ENCODE measurements at regions not wholly inside any gene's neighbourhood (a gene's known extent, or its start where the extent isn't known, plus 50 kb on each side); places are given as distances from the start of the nearest gene placed in this dataset.
"Not testable (repeated sequence)": the region's sequence is repeated elsewhere in the genome, so short reads cannot be mapped to it uniquely, and the experiment has no call there.

DNA sequence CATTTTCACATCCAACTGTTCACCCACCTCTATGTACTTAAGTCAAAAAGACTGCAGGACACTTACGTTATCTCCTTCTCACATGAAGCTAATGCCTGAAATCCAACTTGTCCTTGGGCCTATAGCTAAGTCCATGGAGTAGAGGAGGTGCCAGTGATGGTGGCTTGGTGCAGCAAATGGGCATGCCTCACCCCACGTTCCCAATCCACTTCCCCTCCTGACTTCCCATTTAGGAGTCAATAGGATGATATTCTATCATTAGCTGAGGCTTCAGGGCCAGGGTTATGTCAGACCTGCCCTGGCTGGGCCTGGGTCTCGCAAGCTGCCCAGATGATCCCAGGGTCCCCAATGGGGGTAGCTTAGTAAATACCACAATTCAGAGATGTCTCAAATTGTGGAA, 410.4 kb downstream of the MAFB start:
- 89% methylated on average over 2 of the region's 3 CpGs for WGBS
- Histone ChIP-seq H3K9me3 (ENCODE audit: insufficient read depth, low read depth, low read length) (no peaks in the 10 kb centered on the region), H3K9ac (ENCODE audit: low read depth, low read length) (no peak overlapping the region), H3K4me3 (ENCODE audit: low read length) (no peak overlapping the region), H3K4me1 (ENCODE audit: insufficient read depth, low read length) (peaks cover 49% of the 10 kb centered on the region), H3K27ac (ENCODE audit: low read depth, low read length) (peak overlapping the region; percentile 7; the same call in 1 of the 2 replicates), H3K27me3 (ENCODE audit: insufficient read depth, low read length) (no peaks in the 10 kb centered on the region), H3K36me3 (ENCODE audit: insufficient read depth, low read length) (peaks cover 14% of the 10 kb centered on the region)

DNA sequence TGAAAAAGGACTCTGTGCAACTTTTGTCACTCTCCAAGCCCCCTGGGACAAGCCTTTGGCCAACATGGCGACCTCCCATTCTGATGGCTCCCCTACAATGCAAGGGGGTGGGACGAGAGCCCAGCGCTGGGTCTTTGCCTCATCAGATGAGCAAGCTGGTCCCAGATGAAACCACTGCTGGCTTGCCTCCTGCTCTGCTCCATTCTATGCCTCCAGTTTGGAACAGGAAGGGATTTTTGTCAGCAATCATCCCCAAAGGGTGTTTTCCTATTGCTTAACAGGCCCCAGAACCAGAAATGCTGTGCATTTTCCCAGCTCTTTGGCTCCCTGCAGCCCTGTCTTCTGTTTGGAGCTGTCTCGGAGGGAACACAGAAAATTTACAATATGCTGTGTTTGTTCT, 412.7 kb downstream of the MAFB start:
- Histone ChIP-seq H3K4me1 (ENCODE audit: insufficient read depth, low read length) (peaks cover 49% of the 10 kb centered on the region), H3K27me3 (ENCODE audit: insufficient read depth, low read length) (no peaks in the 10 kb centered on the region), H3K36me3 (ENCODE audit: insufficient read depth, low read length) (peaks cover 17% of the 10 kb centered on the region), H3K4me3 (ENCODE audit: low read length) (no peak overlapping the region), H3K9me3 (ENCODE audit: insufficient read depth, low read depth, low read length) (no peaks in the 10 kb centered on the region), H3K27ac (ENCODE audit: low read depth, low read length) (peak overlapping the region; percentile 39), H3K9ac (ENCODE audit: low read depth, low read length) (no peak overlapping the region)
- WGBS = 80% methylated on average over 4 of the region's 4 CpGs

DNA sequence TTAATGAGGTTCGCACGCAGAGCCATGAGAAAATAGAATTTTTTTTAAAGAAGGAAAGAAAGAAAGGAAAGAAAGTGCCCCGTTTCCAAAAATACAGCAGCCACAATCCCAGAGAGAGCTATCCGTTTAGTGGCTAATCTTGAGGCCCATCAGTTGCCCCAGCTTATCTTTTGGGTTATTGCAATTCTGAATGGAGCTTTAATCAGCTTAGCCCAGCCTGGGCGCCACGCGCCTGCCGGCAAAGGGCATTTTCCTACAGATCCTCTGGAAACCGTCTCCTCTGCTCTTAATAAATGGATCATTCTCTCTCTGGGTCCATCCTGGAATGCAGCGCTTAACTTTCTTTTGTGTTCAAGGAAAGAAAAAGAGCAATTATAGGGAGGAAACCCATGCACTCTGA, 413.3 kb downstream of the MAFB start:
- Histone ChIP-seq H3K9ac (ENCODE audit: low read depth, low read length) (no peak overlapping the region), H3K4me1 (ENCODE audit: insufficient read depth, low read length) (peaks cover 49% of the 10 kb centered on the region), H3K27ac (ENCODE audit: low read depth, low read length) (peak overlapping the region; percentile 39), H3K4me3 (ENCODE audit: low read length) (peak overlapping the region; percentile 47; the same call in 1 of the 2 replicates), H3K9me3 (ENCODE audit: insufficient read depth, low read depth, low read length) (no peaks in the 10 kb centered on the region), H3K36me3 (ENCODE audit: insufficient read depth, low read length) (peaks cover 17% of the 10 kb centered on the region), H3K27me3 (ENCODE audit: insufficient read depth, low read length) (no peaks in the 10 kb centered on the region)
- WGBS = 83% methylated on average over 10 of the region's 10 CpGs

DNA sequence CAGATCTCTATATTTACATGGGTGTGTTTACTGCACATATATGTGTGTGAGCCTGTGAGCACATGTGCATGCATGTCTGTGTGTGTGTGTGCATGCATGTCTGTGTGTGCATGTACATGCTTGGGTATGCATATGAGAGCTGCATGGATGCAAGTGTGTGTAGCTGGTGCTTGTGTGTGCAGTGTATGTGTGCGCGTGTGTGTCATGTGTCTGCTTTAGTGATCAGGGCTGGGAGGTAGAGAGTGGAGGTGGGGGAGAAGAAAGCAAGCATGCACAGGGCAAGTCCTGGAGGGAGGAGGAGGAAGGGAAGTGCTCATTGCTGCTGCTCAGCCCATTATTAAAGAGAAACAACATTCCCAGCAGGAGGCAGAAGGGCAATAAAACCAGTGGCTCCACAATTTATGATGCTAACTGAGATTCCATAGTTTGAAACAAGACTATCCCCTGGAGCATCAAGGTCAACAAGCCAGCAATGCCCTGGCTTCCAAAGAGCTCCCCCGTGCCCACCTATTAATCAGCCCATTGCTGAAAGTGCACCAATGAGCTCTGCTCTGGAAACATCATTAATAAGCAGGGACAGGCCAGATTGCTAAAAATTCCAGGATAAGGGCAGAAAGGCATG, 414.0 kb downstream of the MAFB start:
- H3K9ac ChIP-seq (ENCODE audit: low read depth, low read length) = peak overlapping the region; percentile 61
- no peaks in the 10 kb centered on the region for H3K27me3 ChIP-seq (ENCODE audit: insufficient read depth, low read length)
- H3K27ac ChIP-seq (ENCODE audit: low read depth, low read length) = peak overlapping the region; percentile 80
- peaks cover 17% of the 10 kb centered on the region for H3K36me3 ChIP-seq (ENCODE audit: insufficient read depth, low read length)
- 36% methylated on average over 3 of the region's 3 CpGs for WGBS
- H3K4me1 ChIP-seq (ENCODE audit: insufficient read depth, low read length) = peaks cover 49% of the 10 kb centered on the region
- peak overlapping the region; percentile 47 for H3K4me3 ChIP-seq (ENCODE audit: low read length)
- no peaks in the 10 kb centered on the region for H3K9me3 ChIP-seq (ENCODE audit: insufficient read depth, low read depth, low read length)

DNA sequence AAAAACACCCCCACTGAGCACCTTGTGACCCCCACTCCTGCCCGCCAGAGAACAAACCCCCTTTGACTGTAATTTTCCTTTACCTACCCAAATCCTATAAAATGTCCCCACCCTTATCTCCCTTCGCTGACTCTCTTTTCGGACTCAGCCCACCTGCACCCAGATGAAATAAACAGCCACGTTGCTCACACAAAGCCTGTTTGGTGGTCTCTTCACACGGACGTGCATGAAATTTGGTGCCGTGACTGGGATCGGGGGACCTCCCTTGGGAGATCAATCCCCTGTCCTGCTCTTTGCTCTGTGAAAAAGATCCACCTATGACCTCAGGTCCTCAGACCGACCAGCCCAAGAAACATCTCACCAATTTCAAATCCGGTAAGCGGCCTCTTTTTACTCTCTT, 419.8 kb downstream of the MAFB start:
- 12% methylated on average over 11 of the region's 11 CpGs for WGBS
- not testable (repeated sequence) for H3K9me3 ChIP-seq (ENCODE audit: insufficient read depth, low read depth, low read length); H3K27me3 ChIP-seq (ENCODE audit: insufficient read depth, low read length); H3K36me3 ChIP-seq (ENCODE audit: insufficient read depth, low read length)
- peaks cover 18% of the 10 kb centered on the region for H3K4me1 ChIP-seq (ENCODE audit: insufficient read depth, low read length)
- H3K4me3 ChIP-seq (ENCODE audit: low read length) = peak overlapping the region; percentile 66
- H3K27ac ChIP-seq (ENCODE audit: low read depth, low read length) = peak overlapping the region; percentile 71; the same call in 1 of the 2 replicates
- peak overlapping the region; percentile 78 for H3K9ac ChIP-seq (ENCODE audit: low read depth, low read length)

DNA sequence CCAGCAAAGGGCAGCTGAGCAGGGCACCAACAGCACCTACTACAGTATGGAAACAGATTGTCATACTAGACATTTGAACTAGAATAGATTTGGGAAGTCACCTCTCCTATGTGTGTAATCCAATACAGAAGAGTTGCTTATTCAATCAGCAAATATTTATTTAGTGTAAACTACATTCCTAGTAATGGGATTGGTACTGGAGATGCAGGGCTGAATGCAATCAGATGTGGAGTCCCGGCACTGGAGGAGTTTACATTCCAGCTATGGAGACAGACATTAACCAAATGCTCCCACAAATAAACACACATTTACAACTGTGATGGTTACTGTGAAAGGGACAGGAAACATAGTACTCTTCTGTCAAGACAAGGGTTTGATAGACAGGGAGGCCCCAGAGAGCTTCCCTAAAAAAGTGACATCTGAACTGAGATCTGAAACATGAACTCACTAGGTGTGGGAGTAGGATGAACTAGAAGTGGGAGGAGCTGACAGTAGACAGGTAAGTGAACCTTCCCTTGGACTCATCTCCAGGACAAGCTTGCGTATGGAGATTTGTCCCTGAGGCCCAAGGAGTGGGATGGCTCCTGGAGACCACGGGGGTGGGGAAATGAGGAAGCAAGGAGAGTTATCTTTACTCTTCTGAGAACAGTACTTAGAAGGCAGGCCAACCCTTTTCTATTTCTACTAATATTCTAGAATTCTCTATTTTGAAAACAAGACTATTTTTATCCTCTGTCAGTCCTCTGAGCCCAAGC, 420.5 kb downstream of the MAFB start:
- peaks cover 18% of the 10 kb centered on the region for H3K4me1 ChIP-seq (ENCODE audit: insufficient read depth, low read length)
- H3K27me3 ChIP-seq (ENCODE audit: insufficient read depth, low read length) = no peaks in the 10 kb centered on the region
- H3K9ac ChIP-seq (ENCODE audit: low read depth, low read length) = peak overlapping the region; percentile 10; the same call in 1 of the 2 replicates
- H3K27ac ChIP-seq (ENCODE audit: low read depth, low read length) = peak overlapping the region; percentile 80; the same call in 1 of the 2 replicates
- WGBS = 28% methylated on average over 1 of the region's 3 CpGs
- H3K36me3 ChIP-seq (ENCODE audit: insufficient read depth, low read length) = peaks cover 3% of the 10 kb centered on the region; the same call in 1 of the 2 replicates
- peak overlapping the region; percentile 38 for H3K4me3 ChIP-seq (ENCODE audit: low read length)
- no peaks in the 10 kb centered on the region for H3K9me3 ChIP-seq (ENCODE audit: insufficient read depth, low read depth, low read length)

DNA sequence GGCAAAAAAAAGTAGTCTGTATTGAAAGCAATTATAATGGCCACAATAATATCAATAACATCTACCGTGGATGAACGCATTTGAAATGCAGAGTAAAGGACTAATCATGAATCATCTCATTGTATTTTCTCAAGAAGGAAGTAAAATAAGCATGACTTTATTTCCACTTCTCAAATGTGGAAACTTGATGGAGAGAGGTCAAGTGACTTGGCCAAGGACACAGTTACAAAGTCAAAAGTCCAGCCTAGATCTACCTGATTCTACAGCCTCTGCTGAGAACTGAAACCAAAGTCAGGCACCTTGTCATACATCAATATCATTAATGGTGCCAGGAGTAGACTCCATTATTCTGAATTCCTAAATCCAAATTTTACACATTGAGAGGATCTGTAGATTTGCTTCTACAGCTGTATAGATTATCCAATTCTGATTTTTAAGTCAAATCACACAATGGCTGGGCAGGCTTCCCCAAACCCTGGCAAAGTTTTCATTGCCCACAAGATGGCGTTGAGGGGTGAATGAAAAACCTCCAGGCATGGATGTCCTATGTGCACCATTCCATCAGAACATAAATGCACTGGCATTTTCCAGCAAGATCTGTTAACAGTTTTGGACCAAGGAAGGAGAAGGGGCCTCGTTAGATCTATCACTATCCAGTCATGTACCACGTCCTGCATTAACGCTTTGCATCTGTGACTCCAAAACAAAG, 423.1 kb downstream of the MAFB start:
- H3K4me1 ChIP-seq (ENCODE audit: insufficient read depth, low read length) = peaks cover 21% of the 10 kb centered on the region
- no peaks in the 10 kb centered on the region for H3K9me3 ChIP-seq (ENCODE audit: insufficient read depth, low read depth, low read length)
- 78% methylated on average over 5 of the region's 6 CpGs for WGBS
- no peaks in the 10 kb centered on the region for H3K27me3 ChIP-seq (ENCODE audit: insufficient read depth, low read length)
- H3K9ac ChIP-seq (ENCODE audit: low read depth, low read length) = no peak overlapping the region
- no peak overlapping the region for H3K4me3 ChIP-seq (ENCODE audit: low read length)
- H3K36me3 ChIP-seq (ENCODE audit: insufficient read depth, low read length) = no peaks in the 10 kb centered on the region
- H3K27ac ChIP-seq (ENCODE audit: low read depth, low read length) = no peak overlapping the region

DNA sequence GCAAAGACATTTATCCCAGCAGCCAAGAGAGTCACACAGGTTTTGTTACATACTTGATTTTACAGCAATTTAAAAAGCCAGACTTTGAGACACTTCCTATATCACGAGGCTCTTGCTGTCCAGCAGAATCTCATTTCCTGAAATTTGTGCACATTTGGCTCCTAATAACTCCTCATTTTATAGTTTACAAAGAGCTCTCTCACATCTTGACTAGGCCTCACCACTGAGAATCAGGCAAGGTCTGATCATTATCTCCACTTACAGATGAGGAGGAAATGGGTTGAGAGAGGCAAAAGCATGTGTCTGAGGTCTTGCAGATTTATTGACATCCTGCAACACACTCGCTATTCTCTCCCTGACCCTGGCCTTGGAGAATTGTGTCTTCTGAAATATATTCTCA, 426.8 kb downstream of the MAFB start:
- H3K4me3 ChIP-seq (ENCODE audit: low read length) = no peak overlapping the region
- H3K27ac ChIP-seq (ENCODE audit: low read depth, low read length) = no peak overlapping the region
- no peaks in the 10 kb centered on the region for H3K36me3 ChIP-seq (ENCODE audit: insufficient read depth, low read length)
- H3K27me3 ChIP-seq (ENCODE audit: insufficient read depth, low read length) = no peaks in the 10 kb centered on the region
- H3K9ac ChIP-seq (ENCODE audit: low read depth, low read length) = no peak overlapping the region
- H3K9me3 ChIP-seq (ENCODE audit: insufficient read depth, low read depth, low read length) = no peaks in the 10 kb centered on the region
- peaks cover 13% of the 10 kb centered on the region for H3K4me1 ChIP-seq (ENCODE audit: insufficient read depth, low read length)
- whole genome bisulfite sequencing = 84% methylated on average over 2 of the region's 2 CpGs

DNA sequence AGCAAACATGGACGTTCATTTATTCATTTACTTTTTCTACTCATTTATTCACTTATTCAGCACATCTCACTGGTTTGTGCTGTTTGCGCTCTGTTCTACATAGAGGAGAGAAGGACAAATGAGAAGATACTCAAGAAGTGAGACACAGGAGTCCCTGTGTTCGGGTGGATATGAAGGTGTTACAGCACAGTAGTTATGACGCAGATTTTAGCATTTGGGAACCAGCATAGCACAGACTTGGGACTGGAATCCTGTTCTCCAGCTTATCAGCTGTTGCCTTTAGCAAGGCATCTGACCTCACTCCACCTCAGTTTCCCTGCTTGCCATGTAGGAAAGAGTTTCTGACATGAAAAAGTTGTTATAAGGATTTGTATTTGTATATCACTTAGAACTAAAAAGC, 430.1 kb downstream of the MAFB start:
- Histone ChIP-seq H3K27me3 (ENCODE audit: insufficient read depth, low read length) (no peaks in the 10 kb centered on the region), H3K4me3 (ENCODE audit: low read length) (no peak overlapping the region), H3K4me1 (ENCODE audit: insufficient read depth, low read length) (peaks cover 3% of the 10 kb centered on the region; the same call in 1 of the 2 replicates), H3K27ac (ENCODE audit: low read depth, low read length) (no peak overlapping the region), H3K9me3 (ENCODE audit: insufficient read depth, low read depth, low read length) (no peaks in the 10 kb centered on the region), H3K36me3 (ENCODE audit: insufficient read depth, low read length) (no peaks in the 10 kb centered on the region), H3K9ac (ENCODE audit: low read depth, low read length) (no peak overlapping the region)
- WGBS = 84% methylated on average over 4 of the region's 4 CpGs

DNA sequence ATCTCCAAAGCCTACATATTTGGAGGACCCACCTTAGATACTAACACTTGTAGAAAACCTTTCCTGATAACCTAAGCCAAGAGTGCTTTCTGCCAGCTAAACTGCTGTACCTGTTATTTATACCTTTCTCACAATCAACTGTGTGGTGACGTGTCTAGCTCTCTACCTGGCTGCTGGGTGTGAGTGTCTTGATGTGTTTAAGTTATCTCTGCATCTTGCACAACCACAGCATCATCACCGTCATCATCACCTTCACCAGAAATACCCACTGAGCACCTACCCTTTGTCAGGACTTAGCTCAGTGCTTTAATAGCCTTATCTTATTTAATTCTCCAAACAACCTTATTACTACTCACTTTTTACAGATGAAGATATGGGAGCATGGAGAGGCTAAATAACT, 431.3 kb downstream of the MAFB start:
- Histone ChIP-seq H3K27ac (ENCODE audit: low read depth, low read length) (no peak overlapping the region), H3K36me3 (ENCODE audit: insufficient read depth, low read length) (no peaks in the 10 kb centered on the region), H3K9ac (ENCODE audit: low read depth, low read length) (no peak overlapping the region), H3K4me3 (ENCODE audit: low read length) (no peak overlapping the region), H3K27me3 (ENCODE audit: insufficient read depth, low read length) (no peaks in the 10 kb centered on the region), H3K9me3 (ENCODE audit: insufficient read depth, low read depth, low read length) (no peaks in the 10 kb centered on the region), H3K4me1 (ENCODE audit: insufficient read depth, low read length) (no peaks in the 10 kb centered on the region)
- 88% methylated on average over 1 of the region's 2 CpGs for WGBS

DNA sequence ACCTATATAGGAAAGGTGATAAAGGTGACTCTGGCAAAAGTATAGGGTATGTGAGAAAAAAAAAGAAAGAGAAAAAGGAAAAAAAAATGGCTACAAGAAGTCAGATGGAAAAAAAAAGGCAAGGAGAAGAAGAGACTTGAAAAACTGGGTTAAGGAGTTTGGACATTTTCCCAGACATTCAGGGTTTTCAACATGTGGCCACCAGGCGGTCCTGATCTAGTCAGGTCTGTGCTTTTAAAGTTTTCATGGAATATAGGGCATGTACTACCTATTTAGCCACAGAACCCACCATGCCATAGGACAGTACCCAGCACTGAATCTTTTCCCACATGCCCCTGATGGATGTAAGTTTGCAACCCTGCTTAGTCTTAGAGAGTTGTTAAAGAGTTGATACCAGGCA, 433.7 kb downstream of the MAFB start:
- no peaks in the 10 kb centered on the region for H3K4me1 ChIP-seq (ENCODE audit: insufficient read depth, low read length)
- no peak overlapping the region for H3K4me3 ChIP-seq (ENCODE audit: low read length)
- H3K9ac ChIP-seq (ENCODE audit: low read depth, low read length) = no peak overlapping the region
- H3K36me3 ChIP-seq (ENCODE audit: insufficient read depth, low read length) = no peaks in the 10 kb centered on the region
- H3K27ac ChIP-seq (ENCODE audit: low read depth, low read length) = no peak overlapping the region
- H3K27me3 ChIP-seq (ENCODE audit: insufficient read depth, low read length) = no peaks in the 10 kb centered on the region
- whole genome bisulfite sequencing = 88% methylated on average over 1 of the region's 1 CpG
- no peaks in the 10 kb centered on the region for H3K9me3 ChIP-seq (ENCODE audit: insufficient read depth, low read depth, low read length)
